ENCODE measurements at regions not wholly inside any gene's neighbourhood (a gene's known extent, or its start where the extent isn't known, plus 50 kb on each side); places are given as distances from the start of the nearest gene placed in this dataset.

GRCh38 chr13:58843071-58843470 lies 1211.5 kb downstream of the PCDH17 start:
- no peak for DNase-seq

- DNase-seq, result no peak
Observed at GRCh38 chr13:58843567-58843966, 1212.0 kb downstream of the PCDH17 start.

GRCh38 chr13:58850161-58850560 lies 1218.6 kb downstream of the PCDH17 start:
- DNase-seq, result no peak

- no peak for DNase-seq
Observed at GRCh38 chr13:58852076-58852475, 1220.5 kb downstream of the PCDH17 start.

GRCh38 chr13:58855283-58855682 lies 1223.7 kb downstream of the PCDH17 start:
- DNase-seq, result no peak

- no peak for DNase-seq
Observed at GRCh38 chr13:58858870-58859371, 1227.4 kb downstream of the PCDH17 start.

- peak; percentile 46 for DNase-seq
Observed at GRCh38 chr13:58865286-58865685, 1233.7 kb downstream of the PCDH17 start.

- no peak for DNase-seq
Observed at GRCh38 chr13:58869566-58869965, 1238.0 kb downstream of the PCDH17 start.

GRCh38 chr13:58876473-58876872 lies 1244.9 kb downstream of the PCDH17 start:
- no peak for DNase-seq

- no peak for DNase-seq
Observed at GRCh38 chr13:58879114-58879513, 1247.6 kb downstream of the PCDH17 start.

GRCh38 chr13:58882516-58882915 lies 1251.0 kb downstream of the PCDH17 start:
- DNase-seq, result no peak

- no peak for DNase-seq
Observed at GRCh38 chr13:58883405-58883804, 1251.9 kb downstream of the PCDH17 start.

GRCh38 chr13:58884353-58885209 lies 1253.0 kb downstream of the PCDH17 start:
- no peak for DNase-seq

- DNase-seq, result no peak
Observed at GRCh38 chr13:58889474-58889873, 1257.9 kb downstream of the PCDH17 start.

GRCh38 chr13:58893396-58893795 lies 1261.9 kb downstream of the PCDH17 start:
- no peak for DNase-seq

- DNase-seq, result no peak
Observed at GRCh38 chr13:58906329-58907007, 1257.3 kb downstream of the DIAPH3 start.

GRCh38 chr13:58907347-58907746 lies 1256.4 kb downstream of the DIAPH3 start:
- no peak for DNase-seq

GRCh38 chr13:58908019-58908679 lies 1255.6 kb downstream of the DIAPH3 start:
- no peak for DNase-seq

GRCh38 chr13:58919551-58919950 lies 1244.2 kb downstream of the DIAPH3 start:
- no peak for DNase-seq

- DNase-seq, result no peak
Observed at GRCh38 chr13:58921129-58921528, 1242.6 kb downstream of the DIAPH3 start.

GRCh38 chr13:58926858-58927257 lies 1236.9 kb downstream of the DIAPH3 start:
- DNase-seq, result no peak

- DNase-seq, result no peak
Observed at GRCh38 chr13:58933475-58933874, 1230.3 kb downstream of the DIAPH3 start.

GRCh38 chr13:58935689-58936088 lies 1228.0 kb downstream of the DIAPH3 start:
- DNase-seq, result no peak

- DNase-seq, result no peak
Observed at GRCh38 chr13:58946274-58946673, 1217.5 kb downstream of the DIAPH3 start.
